ENCODE measurements at regions not wholly inside any gene's neighbourhood (a gene's known extent, or its start where the extent isn't known, plus 50 kb on each side); places are given as distances from the start of the nearest gene placed in this dataset.

DNA sequence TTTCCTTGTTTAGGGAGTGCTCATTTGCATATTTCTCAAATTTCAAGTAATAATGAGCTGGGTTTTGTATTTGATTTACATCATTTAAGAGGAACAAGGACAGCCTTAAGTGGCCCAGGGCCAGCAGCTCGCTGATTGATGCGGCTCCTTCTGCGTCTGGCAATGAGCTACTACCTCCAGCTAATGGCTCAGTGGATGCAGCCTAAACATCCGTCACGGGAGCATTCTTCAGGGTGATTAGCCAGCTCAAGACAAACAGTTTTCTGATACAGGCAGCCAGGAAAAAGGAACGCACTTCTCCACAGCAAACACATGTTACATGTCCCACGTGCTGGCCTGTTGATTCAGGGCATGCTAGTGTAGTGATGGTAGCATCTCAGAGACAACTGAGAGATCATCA lies 169.3 kb upstream of the TCERG1L start:
- H3K9me3 Mint-ChIP-seq: peaks cover 19 to 22% of the 10 kb centered on the region in 2 donors
- H3K27ac Mint-ChIP-seq: no peak overlapping the region
- no peak for ATAC-seq
- no peaks in the 10 kb centered on the region for H3K4me1 Mint-ChIP-seq
- peaks cover 9% of the 10 kb centered on the region for H3K27me3 Mint-ChIP-seq
- H3K4me3 Mint-ChIP-seq: no peak overlapping the region
- DNase-seq: no peak

DNA sequence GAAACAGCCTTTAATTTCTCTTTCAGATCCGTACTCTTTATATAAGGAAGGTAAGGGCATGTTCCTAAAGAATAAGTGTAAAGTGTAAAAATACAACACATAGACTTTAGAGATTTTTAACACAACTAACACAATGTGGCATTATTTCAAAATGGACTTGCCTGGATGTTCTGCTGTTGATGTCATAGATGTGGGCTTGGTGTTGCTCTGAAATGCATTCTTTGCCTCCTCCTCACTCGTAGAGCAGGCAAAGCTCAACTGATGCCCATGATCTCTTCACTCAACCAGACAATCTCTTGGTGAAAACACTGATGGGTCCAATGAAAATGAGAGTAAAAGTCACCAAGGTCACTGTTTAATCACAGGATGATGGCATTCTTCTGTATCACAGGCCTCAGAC lies 174.2 kb upstream of the TCERG1L start:
- DNase-seq (no peak), ATAC-seq (no peak)
- Mint-ChIP-seq H3K27me3 (no peaks in the 10 kb centered on the region), H3K4me1 (no peaks in the 10 kb centered on the region), H3K27ac (no peak overlapping the region), H3K9me3 (peaks cover 22 to 34% of the 10 kb centered on the region in 2 donors), H3K4me3 (no peak overlapping the region)

DNA sequence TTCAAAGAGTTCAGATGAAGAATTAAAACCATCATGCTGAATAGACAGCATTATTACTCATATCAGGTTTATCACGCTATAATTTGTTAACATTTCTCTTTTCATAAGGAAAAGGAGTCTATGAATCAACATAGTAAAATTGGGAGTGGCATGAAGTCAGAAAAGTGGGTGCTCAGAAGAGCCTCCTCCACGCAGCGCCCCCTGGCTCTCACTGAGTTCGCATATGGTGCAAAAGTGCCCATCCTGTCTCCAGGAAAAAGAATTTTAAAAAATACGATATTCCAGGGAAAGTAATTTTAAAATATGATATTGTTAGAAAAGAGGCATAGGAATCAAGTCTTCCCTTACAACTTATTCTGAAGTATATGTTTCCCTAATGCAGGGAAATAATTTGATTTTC lies 176.3 kb upstream of the TCERG1L start:
- no peaks in the 10 kb centered on the region for H3K27me3 Mint-ChIP-seq

DNA sequence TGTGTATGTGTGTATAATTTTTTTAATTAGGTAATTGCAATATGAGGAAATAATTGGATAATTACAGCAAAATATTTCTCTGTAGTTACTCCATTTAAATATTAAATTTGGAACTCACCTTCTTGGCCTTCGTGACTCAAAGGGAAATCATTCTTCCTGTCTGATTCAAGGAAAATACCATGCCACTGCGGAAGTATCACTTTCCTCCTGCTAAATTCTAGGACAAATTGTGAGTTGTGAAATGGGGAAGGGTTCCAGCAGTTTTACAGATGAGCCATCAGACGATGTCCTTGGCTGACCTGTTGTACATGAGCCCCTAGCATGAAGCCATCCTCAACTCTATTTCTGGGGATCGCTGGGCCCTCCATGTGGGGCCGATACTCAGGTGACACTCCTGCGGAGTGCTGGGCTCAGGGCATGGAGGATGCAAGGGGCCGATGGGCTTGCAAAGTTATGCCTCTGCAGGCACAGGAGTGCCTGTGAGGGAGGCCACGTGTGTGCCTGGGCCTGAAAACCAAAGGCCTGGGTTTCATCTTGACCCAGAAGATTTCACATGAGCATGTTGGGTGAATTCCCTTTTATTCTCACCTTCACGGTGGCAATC lies 179.6 kb upstream of the TCERG1L start:
- H3K27me3 Mint-ChIP-seq: no peaks in the 10 kb centered on the region

More for the DNA sequence above, 176.3 kb upstream of the TCERG1L start:
- ATAC-seq (no peak), DNase-seq (no peak)
- Mint-ChIP-seq H3K4me1 (no peaks in the 10 kb centered on the region), H3K4me3 (no peak overlapping the region), H3K27ac (no peak overlapping the region), H3K9me3 (peaks cover 16 to 25% of the 10 kb centered on the region in 2 donors)

DNA sequence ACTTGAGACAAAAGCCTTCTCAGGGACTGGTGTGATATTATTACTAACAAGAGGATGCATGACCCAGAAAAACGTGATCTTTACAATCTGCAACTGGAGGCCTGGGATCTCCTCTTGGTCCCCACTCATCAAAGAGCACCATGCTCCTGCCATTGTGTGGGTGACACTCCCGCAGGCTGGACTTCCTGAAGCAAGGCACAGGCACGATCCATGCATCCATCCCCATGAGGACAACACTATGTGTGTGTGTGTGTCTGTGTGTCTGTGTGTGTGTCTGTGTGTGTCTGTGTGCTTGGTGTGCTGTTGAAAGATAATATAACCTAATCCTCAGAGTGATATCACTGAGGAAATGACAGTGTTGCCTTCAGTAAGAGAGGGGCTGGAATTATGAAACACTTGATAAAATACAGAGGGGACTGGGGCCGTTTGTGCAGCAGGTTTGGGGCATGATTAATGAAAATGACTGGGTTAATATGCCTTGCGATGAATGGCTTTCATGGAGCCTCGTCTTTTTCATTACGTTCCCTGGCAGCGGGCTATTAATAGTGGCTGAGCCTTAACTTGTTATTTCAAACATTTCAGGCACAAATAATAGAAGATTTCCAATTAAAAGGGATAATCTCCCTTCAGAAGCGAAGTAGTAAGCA lies 180.8 kb upstream of the TCERG1L start:
- ATAC-seq: no peak
- Mint-ChIP-seq H3K4me1 (no peaks in the 10 kb centered on the region), H3K9me3 (peaks cover 5 to 13% of the 10 kb centered on the region in 2 donors), H3K27me3 (no peaks in the 10 kb centered on the region), H3K27ac (no peak overlapping the region), H3K4me3 (no peak overlapping the region)
- DNase-seq: no peak

More for the DNA sequence above, 179.6 kb upstream of the TCERG1L start:
- H3K4me1 Mint-ChIP-seq: no peaks in the 10 kb centered on the region
- peaks cover 8 to 20% of the 10 kb centered on the region in 2 donors for H3K9me3 Mint-ChIP-seq
- DNase-seq (no peak), ATAC-seq (no peak)
- H3K4me3 Mint-ChIP-seq: no peak overlapping the region
- H3K27ac Mint-ChIP-seq: no peak overlapping the region

DNA sequence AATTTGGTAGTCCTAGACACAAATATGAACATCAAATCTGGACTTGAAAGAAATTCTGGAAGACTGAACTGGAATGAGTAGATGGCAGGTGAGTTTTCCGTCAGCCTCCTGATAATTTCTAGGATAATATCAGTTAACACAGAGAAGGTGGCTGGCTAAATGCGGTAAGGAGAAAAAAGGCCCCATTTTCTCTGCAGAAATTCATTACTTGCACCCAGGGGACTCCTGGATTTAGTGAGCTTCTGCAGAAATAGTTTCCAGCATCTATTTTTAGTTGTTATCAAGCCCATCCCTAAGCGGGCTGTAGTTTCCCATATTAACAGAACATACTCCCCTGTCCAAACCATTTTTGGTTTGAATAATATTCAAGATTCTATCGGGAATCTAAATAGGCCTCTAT lies 181.9 kb upstream of the TCERG1L start:
- DNase-seq (no peak), ATAC-seq (no peak)
- Mint-ChIP-seq H3K4me3 (no peak overlapping the region), H3K27ac (no peak overlapping the region), H3K27me3 (no peaks in the 10 kb centered on the region), H3K9me3 (peaks cover 5 to 8% of the 10 kb centered on the region in 2 donors), H3K4me1 (no peaks in the 10 kb centered on the region)

DNA sequence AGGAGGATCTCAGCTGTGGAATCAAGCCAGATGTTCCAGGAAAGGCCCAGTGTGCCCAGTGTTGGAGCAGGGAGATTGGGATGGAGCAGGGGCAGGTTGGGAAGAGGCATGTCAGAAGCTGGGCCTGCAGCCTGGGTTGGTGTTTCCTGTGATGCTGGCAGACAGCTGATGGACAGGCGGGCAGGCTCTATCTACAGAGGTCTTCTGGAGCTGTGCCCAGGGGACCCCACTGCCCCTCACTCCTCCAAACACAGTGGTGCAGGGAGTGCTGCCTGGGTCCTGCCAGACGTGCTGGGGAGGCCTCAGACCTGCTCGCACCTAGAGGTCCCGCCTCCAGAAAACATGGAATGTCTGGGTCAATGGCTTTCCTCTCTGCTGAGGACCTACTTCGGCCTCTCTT lies 182.9 kb upstream of the TCERG1L start:
- no peak for ATAC-seq
- no peaks in the 10 kb centered on the region for H3K4me1 Mint-ChIP-seq
- H3K9me3 Mint-ChIP-seq: peaks cover 5 to 8% of the 10 kb centered on the region in 2 donors
- H3K27ac Mint-ChIP-seq: no peak overlapping the region
- no peak for DNase-seq
- H3K27me3 Mint-ChIP-seq: no peaks in the 10 kb centered on the region
- no peak overlapping the region for H3K4me3 Mint-ChIP-seq

DNA sequence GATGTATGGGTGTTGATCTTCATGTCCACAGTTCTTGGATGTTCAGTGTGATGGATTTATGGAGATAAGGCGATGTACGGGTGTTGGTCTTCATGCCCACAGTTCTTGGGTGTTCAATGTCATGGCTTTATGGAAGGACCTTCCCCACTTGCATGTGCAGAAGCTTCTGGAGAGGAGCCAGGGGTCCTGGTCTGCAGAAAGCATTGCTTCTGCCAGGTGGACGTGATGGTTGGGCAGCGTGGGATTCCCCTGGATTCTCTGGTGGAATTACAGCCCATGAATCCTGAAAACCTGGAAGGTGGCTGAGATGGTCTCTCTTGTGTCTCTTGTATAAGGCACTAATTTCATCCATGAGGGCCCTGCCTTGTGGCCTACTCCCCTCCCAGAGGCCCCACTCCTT lies 183.7 kb upstream of the TCERG1L start:
- H3K4me1 Mint-ChIP-seq: no peaks in the 10 kb centered on the region
- no peak for DNase-seq
- peaks cover 4% of the 10 kb centered on the region for H3K27me3 Mint-ChIP-seq
- peaks cover 5 to 8% of the 10 kb centered on the region in 2 donors for H3K9me3 Mint-ChIP-seq
- H3K4me3 Mint-ChIP-seq: no peak overlapping the region
- no peak for ATAC-seq
- no peak overlapping the region for H3K27ac Mint-ChIP-seq

DNA sequence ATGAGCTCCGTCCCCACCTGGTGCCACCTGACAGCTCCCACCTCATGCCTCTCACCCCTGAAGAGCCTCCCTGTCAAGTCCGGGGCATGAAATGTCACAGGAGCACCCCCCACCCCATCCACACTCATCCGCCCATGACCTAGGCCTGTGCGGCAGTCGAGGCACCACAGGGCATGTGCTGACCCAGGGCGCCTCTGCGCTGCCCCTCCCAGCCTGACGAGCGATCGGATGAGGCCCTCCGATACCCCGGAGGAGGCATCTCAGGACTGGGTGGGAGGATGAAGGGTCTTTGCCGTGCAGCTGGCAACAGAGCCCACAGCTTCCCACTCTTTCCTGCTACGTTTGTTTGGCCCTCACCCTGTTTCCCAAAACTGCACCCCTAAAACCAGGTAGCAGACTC lies 184.4 kb upstream of the TCERG1L start:
- Mint-ChIP-seq H3K4me3 (no peak overlapping the region), H3K4me1 (no peaks in the 10 kb centered on the region), H3K9me3 (peaks cover 5 to 8% of the 10 kb centered on the region in 2 donors), H3K27ac (no peak overlapping the region), H3K27me3 (peaks cover 9% of the 10 kb centered on the region)
- ATAC-seq (no peak), DNase-seq (no peak)

DNA sequence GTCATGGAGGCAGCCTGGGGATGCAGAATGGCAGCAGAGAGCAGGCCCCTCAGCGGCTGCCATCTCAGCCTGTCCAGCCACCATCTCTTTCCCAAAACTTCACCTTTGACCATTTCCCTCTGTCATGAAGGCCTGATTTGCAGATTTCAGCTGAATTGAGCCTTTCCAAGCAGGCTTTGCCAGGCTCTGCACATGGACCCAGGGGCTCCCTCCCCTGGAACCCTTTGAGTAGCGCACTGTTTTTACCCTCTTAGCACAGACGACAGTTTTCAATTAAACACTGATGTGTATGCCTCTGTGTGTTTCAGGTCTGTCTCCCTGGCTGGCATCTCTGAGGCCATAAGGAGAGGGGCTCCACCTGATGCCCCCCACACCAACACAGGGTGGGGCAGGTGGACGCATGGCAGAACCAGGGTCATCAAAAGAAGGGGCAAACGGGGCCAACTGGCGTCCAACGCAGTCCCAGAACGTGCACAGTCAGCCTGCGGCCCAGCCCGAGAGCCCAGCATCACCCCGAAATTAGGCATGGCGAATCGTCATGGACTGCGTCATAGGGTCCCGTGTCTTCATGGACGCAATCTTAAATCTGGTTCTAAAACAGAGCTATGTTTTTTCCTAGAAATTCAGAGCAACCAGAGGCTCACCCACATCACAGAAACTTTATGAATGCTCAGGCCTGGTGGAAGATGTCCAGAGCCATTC lies 185.0 kb upstream of the TCERG1L start:
- H3K9me3 Mint-ChIP-seq: peaks cover 5 to 12% of the 10 kb centered on the region in 2 donors
- no peak overlapping the region for H3K4me3 Mint-ChIP-seq
- H3K27me3 Mint-ChIP-seq: peaks cover 9% of the 10 kb centered on the region
- no peak for ATAC-seq
- DNase-seq: no peak
- H3K4me1 Mint-ChIP-seq: no peaks in the 10 kb centered on the region
- no peak overlapping the region for H3K27ac Mint-ChIP-seq

DNA sequence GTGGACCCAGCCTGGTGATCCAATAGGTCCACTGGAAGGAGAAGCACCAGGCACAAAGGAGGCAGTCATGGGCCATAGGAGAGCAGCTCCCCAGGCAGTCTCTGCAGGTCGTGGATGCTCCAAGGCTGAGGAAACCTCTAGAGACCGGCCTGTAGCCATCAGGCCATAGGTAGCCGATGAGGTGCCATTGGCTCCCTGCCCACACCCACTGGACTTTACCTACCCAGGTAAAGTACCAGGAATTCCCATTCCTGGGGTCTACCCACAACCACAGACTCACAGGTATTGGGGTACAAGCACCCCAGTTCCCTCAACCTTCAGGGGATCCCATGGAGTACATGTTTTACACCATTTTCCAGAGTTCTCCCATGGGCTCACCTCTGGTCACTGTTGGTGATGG lies 188.0 kb upstream of the TCERG1L start:
- DNase-seq: no peak
- Mint-ChIP-seq H3K4me1 (no peaks in the 10 kb centered on the region), H3K27me3 (peaks cover 9% of the 10 kb centered on the region), H3K4me3 (no peak overlapping the region), H3K9me3 (peaks cover 26 to 39% of the 10 kb centered on the region in 2 donors), H3K27ac (no peak overlapping the region)
- no peak for ATAC-seq

DNA sequence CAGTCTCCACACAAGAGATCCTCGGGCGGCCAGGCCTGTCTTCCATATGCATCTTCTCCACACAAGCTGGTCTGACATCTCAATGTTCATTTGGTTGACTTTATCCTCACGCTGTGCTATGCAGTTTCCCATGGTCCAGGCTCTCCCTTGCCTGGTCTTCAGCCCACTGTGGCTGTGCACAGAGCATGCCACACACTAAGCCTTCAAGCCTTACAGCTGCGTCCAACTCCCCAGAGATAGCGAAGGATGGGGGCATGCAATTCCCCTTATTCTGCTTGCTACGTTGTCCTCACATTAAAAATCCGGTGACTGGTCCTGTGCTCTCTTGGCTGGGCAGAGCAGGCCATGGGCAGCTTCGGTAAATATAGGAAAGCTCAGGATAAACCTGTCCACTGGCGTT lies 188.7 kb upstream of the TCERG1L start:
- ATAC-seq (no peak), DNase-seq (no peak)
- Mint-ChIP-seq H3K9me3 (peaks cover 20 to 33% of the 10 kb centered on the region in 2 donors), H3K27me3 (peaks cover 9% of the 10 kb centered on the region), H3K4me1 (no peaks in the 10 kb centered on the region), H3K4me3 (no peak overlapping the region), H3K27ac (no peak overlapping the region)

DNA sequence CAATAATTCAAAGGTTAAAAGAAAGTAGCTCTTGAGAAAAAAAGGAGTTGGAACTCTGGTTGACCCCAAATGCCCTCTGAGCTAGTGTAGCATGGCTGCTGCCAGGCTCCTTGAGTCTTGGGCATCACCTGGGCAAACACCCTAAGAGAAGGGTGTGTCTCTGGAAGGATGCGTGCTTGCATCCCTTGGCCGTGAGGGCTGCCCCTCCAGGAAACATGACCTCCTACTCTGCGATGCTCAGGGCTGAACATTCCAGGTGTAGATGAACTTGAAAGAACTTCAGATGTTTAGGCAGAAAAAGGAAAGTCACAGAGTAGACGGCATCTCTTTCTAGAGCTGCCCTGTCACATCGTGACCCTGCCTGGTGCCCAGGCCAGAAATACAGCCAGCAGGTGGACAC lies 189.4 kb upstream of the TCERG1L start:
- H3K4me1 Mint-ChIP-seq: no peaks in the 10 kb centered on the region
- ATAC-seq: no peak
- no peak overlapping the region for H3K4me3 Mint-ChIP-seq
- DNase-seq: no peak
- H3K9me3 Mint-ChIP-seq: peaks cover 20 to 32% of the 10 kb centered on the region in 2 donors
- peaks cover 9% of the 10 kb centered on the region for H3K27me3 Mint-ChIP-seq
- H3K27ac Mint-ChIP-seq: no peak overlapping the region

DNA sequence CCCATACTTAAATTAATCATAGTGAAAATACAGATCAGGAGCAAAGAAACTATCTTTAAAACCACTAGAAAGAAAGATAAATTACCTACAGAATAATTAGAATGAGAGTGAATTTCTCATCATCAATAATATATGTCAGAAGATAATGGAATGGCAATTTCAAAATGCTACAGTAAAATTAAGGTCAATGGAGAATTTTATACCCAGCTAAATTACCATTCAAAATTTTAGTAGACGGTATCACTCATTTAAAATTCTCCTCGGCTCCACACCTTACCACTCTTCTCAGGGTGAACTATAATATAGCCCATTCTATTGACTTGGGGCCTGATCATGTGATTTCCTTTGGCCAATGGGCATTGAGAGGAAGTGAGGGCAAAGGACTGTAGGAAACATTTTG lies 192.5 kb upstream of the TCERG1L start:
- peaks cover 20 to 46% of the 10 kb centered on the region in 2 donors for H3K9me3 Mint-ChIP-seq
- H3K27me3 Mint-ChIP-seq: peaks cover 9% of the 10 kb centered on the region
- no peak overlapping the region for H3K27ac Mint-ChIP-seq
- no peak for ATAC-seq
- H3K4me3 Mint-ChIP-seq: no peak overlapping the region
- DNase-seq: no peak
- H3K4me1 Mint-ChIP-seq: no peaks in the 10 kb centered on the region

DNA sequence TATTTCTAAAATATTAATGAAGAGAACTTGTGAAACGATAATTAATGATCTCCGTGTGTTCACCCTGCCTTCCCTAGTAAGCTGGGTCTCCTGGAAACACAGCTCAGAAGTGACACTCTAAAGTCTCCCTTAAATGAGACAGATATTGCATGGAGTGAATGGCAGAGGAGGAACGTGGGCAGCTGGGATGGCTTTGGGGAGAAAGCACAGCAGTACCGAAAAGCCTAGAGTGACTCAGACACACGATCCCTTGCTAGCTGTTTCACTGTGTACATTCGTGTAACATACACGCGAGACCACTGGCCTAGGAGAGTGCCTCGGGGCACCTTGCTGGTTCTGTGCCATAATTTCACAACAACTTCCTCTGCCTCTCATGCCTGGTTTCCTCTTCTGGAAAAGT lies 199.9 kb upstream of the TCERG1L start:
- Mint-ChIP-seq H3K9me3 (peaks cover 4 to 29% of the 10 kb centered on the region in 2 donors), H3K4me3 (no peak overlapping the region), H3K27ac (no peak overlapping the region), H3K27me3 (peaks cover 4% of the 10 kb centered on the region), H3K4me1 (no peaks in the 10 kb centered on the region)
- DNase-seq: no peak
- ATAC-seq: no peak

DNA sequence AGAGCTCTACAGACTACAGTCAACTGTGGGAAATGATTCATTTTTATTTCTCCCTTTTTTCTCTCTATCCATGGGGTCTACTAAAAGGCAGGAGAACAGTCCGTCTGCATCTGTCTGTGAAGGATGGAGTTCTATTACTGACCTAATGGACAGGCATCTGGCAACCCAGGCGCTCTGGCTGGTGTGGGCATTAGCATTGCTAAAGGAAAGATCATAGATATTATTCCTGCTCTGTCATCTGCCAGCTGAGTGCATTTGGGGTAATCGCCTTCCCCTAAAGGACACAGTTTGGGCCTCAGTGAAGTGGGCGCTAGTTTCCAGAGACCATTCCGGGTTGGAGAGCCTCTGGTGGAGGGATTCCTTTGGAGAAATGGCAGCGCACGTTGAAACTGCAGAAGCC lies 201.3 kb upstream of the TCERG1L start:
- H3K27me3 Mint-ChIP-seq: peaks cover 17% of the 10 kb centered on the region
- H3K4me1 Mint-ChIP-seq: no peaks in the 10 kb centered on the region
- H3K4me3 Mint-ChIP-seq: no peak overlapping the region
- H3K9me3 Mint-ChIP-seq: peaks cover 4 to 17% of the 10 kb centered on the region in 2 donors
- DNase-seq (no peak), ATAC-seq (no peak)
- H3K27ac Mint-ChIP-seq: no peak overlapping the region
